Ovary (tissue), 7 donors: ENCODE measurements at regions not wholly inside any gene's neighbourhood (a gene's known extent, or its start where the extent isn't known, plus 50 kb on each side); places are given as distances from the start of the nearest gene placed in this dataset.

Experiments
- DNase-seq, 5 donors: peaks; one replicate each; pipeline ENCODE4 v3.0.0-alpha.2; 2019 to 2020
- H3K27ac ChIP-seq, 2 donors: fragments of 200-600 bp; one replicate each; pipeline versions ENCODE4 v1.5.1 to v1.8.0; 2019 to 2022
- H3K27me3 ChIP-seq: fragments of 200-600 bp; one replicate; pipeline ENCODE4 v1.8.0; 2022
- H3K36me3 ChIP-seq: fragments of 200-600 bp; sonication (generic); one replicate; pipeline ENCODE4 v1.5.1; 2019
- H3K4me1 ChIP-seq: one replicate; pipeline ENCODE4 v1.8.1; 2013; ENCODE audit warnings: mild to moderate bottlenecking, moderate library complexity; ENCODE audit not compliant: insufficient read depth
- H3K4me3 ChIP-seq: fragments of 200-600 bp; sonication (generic); one replicate; pipeline ENCODE4 v1.5.1; 2017
- H3K9me3 ChIP-seq, 2 donors: fragments of 200-600 bp in 1 of 2; sonication (generic) in 1 of 2; one replicate each; pipeline versions ENCODE4 v1.5.1 to v1.8.1; 2013 to 2019; ENCODE audit warnings: mild to moderate bottlenecking in 1 of 2, moderate library complexity in 1 of 2
- CTCF ChIP-seq, 3 donors: fragments of 450-650 bp in 2 of 3; fragments of 200-600 bp in 1 of 3; IDR thresholded peaks; one replicate each; pipeline versions ENCODE4 v1.5.1 to v1.8.0; 2016 to 2022; ENCODE audit warnings: antibody characterized with exemption in 3 of 3, mild to moderate bottlenecking in 1 of 3
- EP300 ChIP-seq: sonication (generic); formaldehyde crosslinking; IDR thresholded peaks from one replicate; pipeline ENCODE4 v1.6.1; 2017; ENCODE audit warnings: antibody characterized with exemption
- POLR2A ChIP-seq: fragments of 450-650 bp; IDR thresholded peaks from one replicate; pipeline ENCODE4 v1.6.1; 2017; ENCODE audit warnings: antibody characterized with exemption, mild to moderate bottlenecking, moderate library complexity
- WGBS, 3 donors: extraction: QIAGEN DNeasy Blood & Tissue Kit in 1 of 3; methylation state at CpG; one replicate each; pipeline versions ENCODE4 v1.1.5 to v1.1.7; 2013 to 2017; 5-methylcytosine and 5-hydroxymethylcytosine counted together
- intact Hi-C, 4 donors: fragments of 100-400 bp; cut with DNase I; formaldehyde crosslinking; loops; one replicate each; pipeline versions ENCODE4 v1.11.0 to v1.15.1; 2022 to 2023
- donor health status: DM: no; HTN: no; CAD: no; lungs with moderate emphysema.
- donor health status: DM: no; HTN: no; CAD: no.
- donor health status: Bipolar disorder and iron deficiency.
- donor health status: DM: no; HTN: no; CAD: no.
- donor health status: DM: yes; HTN: yes; CAD: no.

GRCh38 chr9:96122751-96123150 lies 179.2 kb downstream of the HSD17B3 start:
- no peaks in the 10 kb centered on the region for H3K9me3 ChIP-seq
- H3K27me3 ChIP-seq, result no peaks in the 10 kb centered on the region
- WGBS, 3 donors, result 56 to 69% (median 65%) methylated on average over 3 of the region's 3 CpGs
- no peaks in the 10 kb centered on the region for H3K4me1 ChIP-seq
- no peak for TF ChIP-seq EP300
- no peak for TF ChIP-seq CTCF (IDR thresholded peaks at IDR 0.05)
- TF ChIP-seq POLR2A, result no peak
- H3K4me3 ChIP-seq, result no peak overlapping the region
- H3K36me3 ChIP-seq, result no peaks in the 10 kb centered on the region
- intact Hi-C loops, result no loop called here
- H3K27ac ChIP-seq, result no peak overlapping the region
- DNase-seq, result no peak

GRCh38 chr9:96122282-96122681 lies 179.7 kb downstream of the HSD17B3 start:
- Histone ChIP-seq H3K9me3 (no peaks in the 10 kb centered on the region), H3K4me3 (no peak overlapping the region), H3K36me3 (no peaks in the 10 kb centered on the region), H3K4me1 (no peaks in the 10 kb centered on the region), H3K27ac (no peak overlapping the region), H3K27me3 (no peaks in the 10 kb centered on the region)
- no peak for DNase-seq
- TF ChIP-seq EP300 (no peak), POLR2A (no peak), CTCF (IDR thresholded peaks at IDR 0.05) (no peak)
- intact Hi-C loops, result no loop called here
- WGBS, 3 donors, result 60 to 86% (median 66%) methylated on average over 6 of the region's 6 CpGs

- no peak for DNase-seq
- intact Hi-C loops, result no loop called here
- no peak overlapping the region for H3K4me3 ChIP-seq
- WGBS, 3 donors, result 54 to 69% (median 65%) methylated on average over 2 of the region's 2 CpGs
- H3K27me3 ChIP-seq, result no peaks in the 10 kb centered on the region
- H3K36me3 ChIP-seq, result no peaks in the 10 kb centered on the region
- H3K9me3 ChIP-seq, result no peaks in the 10 kb centered on the region
- no peak overlapping the region for H3K27ac ChIP-seq
- H3K4me1 ChIP-seq, result no peaks in the 10 kb centered on the region
- TF ChIP-seq CTCF (IDR thresholded peaks at IDR 0.05) (no peak), EP300 (no peak)
These were observed 180.8 kb downstream of the HSD17B3 start for GRCh38 chr9:96121136-96121535.

GRCh38 chr9:96117398-96118080 lies 184.4 kb downstream of the HSD17B3 start:
- Histone ChIP-seq H3K9me3 (no peaks in the 10 kb centered on the region), H3K36me3 (no peaks in the 10 kb centered on the region), H3K27ac (no peak overlapping the region), H3K4me1 (no peaks in the 10 kb centered on the region), H3K27me3 (no peaks in the 10 kb centered on the region), H3K4me3 (no peak overlapping the region)
- no peak for TF ChIP-seq EP300
- no peak for TF ChIP-seq CTCF (IDR thresholded peaks at IDR 0.05)
- no peak for TF ChIP-seq POLR2A
- DNase-seq, result no peak
- intact Hi-C loops, result no loop called here
- WGBS, 3 donors, result 90 to 98% (median 94%) methylated on average over 6 of the region's 6 CpGs
